SK-N-DZ (cell line): ENCODE measurements at regions not wholly inside any gene's neighbourhood (a gene's known extent, or its start where the extent isn't known, plus 50 kb on each side); places are given as distances from the start of the nearest gene placed in this dataset.

Source experiments
- DNase-seq: peaks from one replicate; pipeline ENCODE4 v3.0.0-alpha.2; 2015; ENCODE audit warnings: low spot score

GRCh38 chr1:94646141-94646643, 104.6 kb upstream of the F3 start:
- no peak for DNase-seq

DNA sequence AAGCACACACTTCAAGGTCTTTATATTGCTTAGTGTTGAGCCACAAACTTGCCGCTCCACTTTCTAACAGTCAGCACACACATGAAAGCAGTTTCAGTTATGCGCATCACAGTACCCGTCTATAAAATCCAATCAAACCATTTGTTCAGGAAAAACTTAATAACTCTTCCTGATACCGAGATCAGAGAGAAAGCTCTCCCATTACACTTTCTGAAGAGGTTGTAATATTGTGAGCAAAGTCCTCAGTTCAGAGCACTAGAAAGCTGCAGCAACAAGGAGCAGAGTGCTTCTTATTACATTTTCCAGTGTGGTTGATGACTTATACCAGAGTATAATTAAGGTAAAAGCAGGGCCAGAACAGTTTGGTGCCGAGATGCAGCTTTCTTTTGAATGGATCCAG, 102.8 kb upstream of the F3 start:
- no peak for DNase-seq

DNA sequence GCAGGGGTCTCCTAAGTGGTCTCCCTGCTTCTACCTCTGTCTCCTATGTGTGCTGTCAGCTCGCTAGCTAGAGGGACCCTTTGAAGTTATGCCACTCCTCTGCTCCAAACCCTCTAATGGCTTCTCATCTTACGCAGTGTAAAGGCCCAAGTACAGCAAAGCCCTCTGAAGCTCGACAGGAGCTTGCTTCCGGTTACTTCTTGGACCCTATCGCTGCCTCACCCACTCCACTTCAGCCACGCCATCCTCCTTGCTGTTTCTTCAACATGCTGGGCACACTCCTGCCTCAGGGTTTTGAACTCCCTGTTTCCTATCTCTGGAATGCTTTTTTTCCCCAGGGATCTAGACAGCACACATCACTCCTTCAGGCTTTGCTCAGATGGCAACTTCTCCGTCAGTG, 102.3 kb upstream of the F3 start:
- no peak for DNase-seq

GRCh38 chr1:94642617-94643321, 101.2 kb upstream of the F3 start:
- no peak for DNase-seq

DNA sequence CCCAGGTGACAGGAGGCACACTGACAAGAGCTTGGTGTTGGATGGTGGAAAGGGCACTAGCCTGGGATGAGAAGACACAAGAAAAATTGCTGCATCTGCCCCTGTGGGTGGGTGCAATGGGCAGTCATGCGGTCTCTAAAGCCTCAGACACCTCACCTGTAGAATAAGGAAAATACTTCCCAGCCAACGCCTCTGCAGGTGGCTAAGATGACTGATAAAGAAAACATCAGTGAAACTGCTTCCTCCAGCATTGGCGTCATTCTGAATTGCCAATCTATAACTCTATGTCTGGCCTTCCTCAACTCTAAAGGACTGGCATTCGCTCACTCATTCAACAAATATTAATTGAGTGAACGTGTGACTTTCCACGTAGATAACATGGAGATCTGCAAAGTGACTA, 100.4 kb upstream of the F3 start:
- no peak for DNase-seq

GRCh38 chr1:94640125-94640524, 98.6 kb upstream of the F3 start:
- DNase-seq: no peak

- DNase-seq: no peak
Observed at GRCh38 chr1:94637121-94637520, 95.6 kb upstream of the F3 start.

GRCh38 chr1:94636624-94637023, 95.1 kb upstream of the F3 start:
- no peak for DNase-seq

DNA sequence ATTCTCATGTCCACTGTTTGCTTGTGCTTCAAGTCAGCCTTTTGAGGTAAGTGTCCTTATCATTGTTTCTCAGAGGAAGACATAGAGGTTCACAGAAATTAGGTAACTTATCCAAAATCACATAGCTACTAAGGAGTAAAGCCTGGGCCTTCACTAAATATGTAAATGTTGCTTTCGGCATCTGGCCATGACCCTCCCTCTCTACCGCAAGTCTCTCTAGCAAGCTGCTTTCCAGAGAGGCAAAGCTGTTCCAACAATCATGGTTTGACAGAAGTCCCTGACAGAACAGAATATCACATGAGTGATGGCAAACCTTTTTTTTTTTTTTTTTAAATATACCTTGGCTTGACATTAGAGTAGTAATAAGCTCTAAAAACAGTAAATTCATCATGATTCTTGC, 94.5 kb upstream of the F3 start:
- DNase-seq: no peak

DNA sequence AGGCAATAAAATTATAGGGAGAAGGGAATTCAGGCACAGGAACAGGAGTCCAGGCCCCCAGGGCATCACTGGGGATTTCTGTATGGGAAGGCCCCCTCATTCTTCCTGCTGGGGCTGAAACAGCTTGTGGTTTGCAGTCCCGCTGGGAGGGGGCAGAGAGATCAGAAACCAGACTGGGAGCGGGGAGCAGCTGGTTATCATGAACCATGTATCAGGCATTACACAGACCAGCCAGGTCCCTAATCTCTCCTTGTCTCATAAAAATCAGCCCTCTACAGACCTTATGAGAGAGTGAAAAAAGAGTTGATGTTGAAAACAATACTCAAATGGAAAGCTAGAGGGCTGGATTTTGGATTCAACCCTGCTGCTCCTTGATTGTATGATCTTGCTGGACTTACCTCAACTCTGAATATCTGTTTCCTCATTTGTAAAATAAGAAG, 93.4 kb upstream of the F3 start:
- DNase-seq: no peak

GRCh38 chr1:94633051-94633450, 91.5 kb upstream of the F3 start:
- no peak for DNase-seq

- DNase-seq: no peak
Observed at GRCh38 chr1:94629259-94630181, 88.0 kb upstream of the F3 start.

- DNase-seq: no peak
Observed at GRCh38 chr1:94628499-94628843, 86.9 kb upstream of the F3 start.

DNA sequence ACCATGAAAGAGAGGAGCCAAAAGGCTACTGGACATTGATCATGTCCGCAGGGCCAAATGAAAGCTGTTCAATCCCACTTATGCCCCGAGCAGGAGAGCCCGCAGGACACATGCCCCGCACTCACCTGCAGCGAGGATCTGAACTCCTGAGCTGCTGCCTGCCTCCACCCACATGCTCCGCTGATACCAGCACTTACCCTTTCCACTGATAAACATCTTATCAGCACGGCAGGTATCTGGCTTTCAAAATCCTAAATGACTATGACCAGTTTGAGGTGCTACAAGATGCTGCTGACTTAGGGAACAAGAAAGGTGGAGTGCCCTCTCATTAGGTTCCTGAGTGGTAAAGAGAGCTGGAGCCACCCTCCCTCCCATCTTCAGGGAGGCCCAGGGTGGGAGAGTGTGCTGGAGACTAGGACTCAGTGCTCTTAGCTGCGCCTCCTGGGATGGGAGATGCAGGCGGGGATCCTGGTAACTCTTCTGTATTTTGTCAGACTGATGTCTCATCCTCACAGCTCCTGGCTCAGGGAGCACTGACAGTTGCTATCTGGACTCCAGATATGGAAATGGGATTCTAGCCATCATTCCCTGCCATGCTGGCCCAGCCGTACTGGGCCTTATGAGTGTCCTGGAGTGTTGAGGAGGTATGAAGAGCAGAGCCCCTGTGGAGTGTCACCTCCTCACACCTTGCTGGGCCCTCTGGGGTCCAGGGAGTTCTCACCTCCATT, 86.4 kb upstream of the F3 start:
- DNase-seq: no peak

- DNase-seq: no peak
Observed at GRCh38 chr1:94624203-94624602, 82.6 kb upstream of the F3 start.

DNA sequence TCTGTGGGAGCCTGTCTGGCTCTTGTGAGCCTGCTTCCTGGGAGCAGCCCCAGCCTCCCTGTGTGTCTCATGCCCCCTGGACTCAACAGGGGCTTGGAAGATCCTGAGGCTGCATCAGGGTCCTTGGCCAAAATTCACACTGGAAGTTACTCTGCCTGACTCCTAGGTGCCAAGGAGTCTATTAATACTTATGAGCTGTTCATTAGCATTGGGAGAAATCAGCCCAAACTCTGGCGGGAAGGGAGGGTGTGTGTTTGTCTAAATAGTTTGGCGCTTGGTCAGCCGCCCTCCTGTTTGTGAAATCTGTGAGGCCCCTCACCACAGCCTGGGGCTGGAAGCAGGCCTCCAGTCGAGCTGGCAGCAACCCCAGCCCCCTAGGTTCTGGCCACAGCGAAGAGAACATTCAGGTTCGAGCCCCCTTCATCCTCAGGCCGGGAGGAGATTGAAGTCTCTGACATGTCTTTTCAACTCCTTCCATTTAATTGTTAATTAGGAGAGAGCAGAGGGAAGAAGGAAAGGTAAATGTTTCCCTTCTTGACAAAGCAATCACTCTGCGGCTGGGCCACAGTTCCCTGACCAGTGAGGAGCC, 82.1 kb upstream of the F3 start:
- DNase-seq: no peak

- DNase-seq: no peak
Observed at GRCh38 chr1:94622757-94623156, 81.2 kb upstream of the F3 start.

DNA sequence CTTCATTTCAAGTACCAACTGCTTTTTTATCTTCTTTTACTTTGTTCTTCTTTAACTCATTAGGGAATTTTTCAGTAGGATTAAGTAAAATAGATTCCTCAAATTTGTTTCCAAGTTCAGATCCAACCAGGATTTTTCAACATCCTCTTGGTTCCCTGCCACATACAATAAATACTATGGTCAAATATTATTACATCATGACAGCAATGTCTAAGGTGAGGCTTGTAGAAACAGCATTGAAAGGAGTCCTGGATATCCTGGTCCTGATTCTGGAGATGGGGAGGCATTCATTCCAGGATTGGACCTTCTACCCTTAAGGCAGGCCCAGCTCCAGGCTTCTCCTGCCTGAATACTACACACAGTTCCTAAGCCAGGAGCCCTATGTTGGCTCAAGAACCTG, 80.2 kb upstream of the F3 start:
- DNase-seq: no peak

DNA sequence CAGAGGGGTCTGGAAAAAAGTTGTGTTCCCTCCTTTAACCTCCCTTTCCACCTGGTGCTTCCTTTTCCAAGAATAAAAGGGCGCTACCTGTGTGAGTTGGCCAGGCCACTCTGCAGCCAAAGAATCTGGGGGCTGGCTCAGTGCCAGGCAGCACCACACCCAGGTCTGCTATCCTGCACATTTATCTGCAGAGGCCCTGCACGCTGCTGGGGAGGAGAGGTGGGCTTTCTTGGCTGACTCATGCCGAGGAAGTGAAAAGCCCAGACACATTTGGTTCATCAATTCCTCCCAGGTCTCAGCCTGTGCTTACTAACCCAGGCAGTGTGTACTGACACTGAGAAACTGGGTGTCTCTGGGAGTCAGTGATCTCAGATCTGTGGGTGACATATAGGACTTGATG, 79.8 kb upstream of the F3 start:
- no peak for DNase-seq

GRCh38 chr1:94620345-94621031, 78.9 kb upstream of the F3 start:
- no peak for DNase-seq

DNA sequence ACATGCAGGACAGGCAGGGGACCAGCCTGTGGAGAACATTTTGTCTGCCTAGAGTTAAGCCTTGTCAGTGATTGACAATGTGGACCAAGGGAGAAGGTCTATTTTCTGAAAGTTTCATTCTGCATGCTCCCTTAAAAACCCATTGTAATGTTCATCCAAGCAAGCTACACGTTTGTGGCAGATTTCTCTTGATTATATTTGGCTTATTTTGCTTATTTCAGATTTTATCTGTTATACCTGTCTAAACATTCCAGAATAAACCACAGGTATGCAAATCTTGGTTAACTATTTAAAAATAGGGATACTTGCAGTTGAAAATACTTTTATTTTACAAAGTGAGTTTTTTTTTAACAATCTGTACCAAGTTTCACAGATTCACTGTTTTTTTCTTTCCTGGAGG, 78.2 kb upstream of the F3 start:
- no peak for DNase-seq
